Left lung (tissue), 4 donors: ENCODE measurements at regions not wholly inside any gene's neighbourhood (a gene's known extent, or its start where the extent isn't known, plus 50 kb on each side); places are given as distances from the start of the nearest gene placed in this dataset.

ENCODE experiments used
- ATAC-seq: fragments of 200-7000 bp; cut with Tn5 transposase; one replicate; pipeline ENCODE4 v1.9.1; 2020; ENCODE audit warnings: moderate library complexity
- DNase-seq, 4 donors: peaks; one replicate each; pipeline ENCODE4 v3.0.0-alpha.2; 2013 to 2020
- H3K27ac ChIP-seq, 2 donors: fragments of 200-600 bp; sonication (generic) in 1 of 2; one replicate each; pipeline versions ENCODE4 v1.5.0 to v1.8.0; 2020 to 2021
- H3K27me3 ChIP-seq, 2 donors: fragments of 200-600 bp; sonication (generic) in 1 of 2; one replicate each; pipeline versions ENCODE4 v1.5.0 to v1.8.0; 2020 to 2021
- H3K36me3 ChIP-seq, 2 donors: fragments of 200-600 bp; sonication (generic) in 1 of 2; one replicate each; pipeline versions ENCODE4 v1.5.0 to v1.8.0; 2020 to 2021
- H3K4me1 ChIP-seq, 2 donors: fragments of 200-600 bp; one replicate each; pipeline ENCODE4 v1.8.0; 2021
- H3K4me3 ChIP-seq, 2 donors: fragments of 200-600 bp; sonication (generic) in 1 of 2; one replicate each; pipeline versions ENCODE4 v1.5.0 to v1.8.0; 2020 to 2021; ENCODE audit warnings: mild to moderate bottlenecking in 1 of 2
- H3K9me3 ChIP-seq, 2 donors: fragments of 200-600 bp; sonication (generic) in 1 of 2; one replicate each; pipeline versions ENCODE4 v1.5.0 to v1.8.0; 2020 to 2021
- intact Hi-C, 2 donors: fragments of 100-400 bp; cut with DNase I; formaldehyde crosslinking; loops; one replicate each; pipeline versions ENCODE4 v1.11.2 to v1.14.2; 2022
- TF ChIP-seq, protein P1 (sequence below), 2 donors: fragments of 200-600 bp; sonication (generic) in 1 of 2; IDR thresholded peaks; one replicate each; pipeline versions ENCODE4 v1.5.0 to v1.8.0; 2021; ENCODE audit warnings: antibody characterized with exemption in 2 of 2
- donor health status: DM: no; HTN: yes; CAD: no.
- donor health status: DM: no; HTN: no; CAD: no.

DNA sequence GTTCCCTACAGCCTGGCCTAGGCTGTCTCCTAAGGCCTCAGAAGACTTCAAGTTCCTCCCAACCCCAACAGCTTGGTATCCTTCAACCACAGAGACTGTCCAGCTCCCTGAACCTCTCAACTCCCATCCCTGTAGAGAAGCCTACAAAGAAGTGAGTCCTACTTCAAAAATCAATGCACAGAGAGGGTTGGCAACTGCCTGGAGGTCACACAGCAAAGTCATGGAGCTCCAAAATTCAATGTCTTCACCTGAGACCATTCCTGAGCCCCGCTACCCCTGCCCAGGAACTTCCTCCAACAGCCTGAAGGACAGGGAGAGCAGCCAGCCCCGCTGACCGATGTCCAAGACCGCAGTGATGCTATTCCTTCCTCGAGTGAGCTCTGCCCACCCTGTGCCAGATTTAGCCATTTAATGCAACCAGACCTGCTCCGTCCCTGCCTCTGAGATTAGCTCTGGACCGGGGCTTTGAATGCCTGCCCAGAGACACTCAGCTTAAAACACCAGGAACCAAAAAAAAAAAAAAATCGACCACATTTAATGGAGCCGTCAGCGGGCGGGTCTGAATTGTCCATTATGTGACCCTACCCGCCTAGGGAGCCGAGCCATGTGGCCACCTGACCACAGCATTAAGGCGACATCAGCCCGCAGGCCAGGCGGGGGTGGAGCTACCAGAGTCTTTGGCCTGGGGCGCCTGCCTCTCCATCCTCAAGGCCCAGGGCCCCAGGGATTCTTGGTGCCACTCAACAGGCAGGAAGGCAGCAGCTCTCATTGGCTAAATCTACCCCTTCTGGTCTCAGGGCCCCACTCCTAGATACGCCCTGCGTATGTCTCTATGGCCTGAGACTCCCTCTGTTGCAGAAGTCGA lies 148.6 kb downstream of the SYF2 start:
- TF ChIP-seq, protein P1, sequence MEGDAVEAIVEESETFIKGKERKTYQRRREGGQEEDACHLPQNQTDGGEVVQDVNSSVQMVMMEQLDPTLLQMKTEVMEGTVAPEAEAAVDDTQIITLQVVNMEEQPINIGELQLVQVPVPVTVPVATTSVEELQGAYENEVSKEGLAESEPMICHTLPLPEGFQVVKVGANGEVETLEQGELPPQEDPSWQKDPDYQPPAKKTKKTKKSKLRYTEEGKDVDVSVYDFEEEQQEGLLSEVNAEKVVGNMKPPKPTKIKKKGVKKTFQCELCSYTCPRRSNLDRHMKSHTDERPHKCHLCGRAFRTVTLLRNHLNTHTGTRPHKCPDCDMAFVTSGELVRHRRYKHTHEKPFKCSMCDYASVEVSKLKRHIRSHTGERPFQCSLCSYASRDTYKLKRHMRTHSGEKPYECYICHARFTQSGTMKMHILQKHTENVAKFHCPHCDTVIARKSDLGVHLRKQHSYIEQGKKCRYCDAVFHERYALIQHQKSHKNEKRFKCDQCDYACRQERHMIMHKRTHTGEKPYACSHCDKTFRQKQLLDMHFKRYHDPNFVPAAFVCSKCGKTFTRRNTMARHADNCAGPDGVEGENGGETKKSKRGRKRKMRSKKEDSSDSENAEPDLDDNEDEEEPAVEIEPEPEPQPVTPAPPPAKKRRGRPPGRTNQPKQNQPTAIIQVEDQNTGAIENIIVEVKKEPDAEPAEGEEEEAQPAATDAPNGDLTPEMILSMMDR (IDR thresholded peaks at IDR 0.05): no peak
- ATAC-seq (no peak), DNase-seq (no peak)
- no peak overlapping the region for H3K27ac ChIP-seq
- intact Hi-C loops: no loop called here
- no peaks in the 10 kb centered on the region for H3K36me3 ChIP-seq
- no peaks in the 10 kb centered on the region for H3K4me1 ChIP-seq
- peaks cover 0 to 4% of the 10 kb centered on the region in 2 donors for H3K9me3 ChIP-seq
- peaks cover 0 to under 1% of the 10 kb centered on the region in 2 donors for H3K27me3 ChIP-seq
- no peak overlapping the region for H3K4me3 ChIP-seq

DNA sequence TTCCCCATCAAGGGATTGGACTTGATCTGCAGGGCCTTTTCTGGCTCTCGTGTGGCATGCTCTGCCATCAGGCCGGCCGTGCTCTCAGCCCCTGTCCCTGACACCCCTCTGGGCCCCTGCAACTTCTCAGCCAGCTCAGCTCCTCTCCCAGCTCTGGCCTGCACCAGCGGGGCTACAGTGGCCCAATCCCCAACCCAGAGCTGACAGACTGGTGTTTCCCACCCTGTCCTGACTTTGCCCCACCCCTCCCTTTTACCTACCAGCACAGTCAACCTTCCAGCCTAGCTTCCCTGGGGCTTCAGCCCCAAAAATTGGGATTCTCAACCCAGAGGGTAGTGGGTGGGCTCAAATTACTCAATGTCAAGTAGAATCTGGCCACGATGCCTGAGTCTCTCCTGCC lies 149.3 kb downstream of the SYF2 start:
- H3K9me3 ChIP-seq: peaks cover 0 to 7% of the 10 kb centered on the region in 2 donors
- TF ChIP-seq, protein P1 (IDR thresholded peaks at IDR 0.05): no peak
- no peak overlapping the region for H3K4me3 ChIP-seq
- DNase-seq (no peak), ATAC-seq (no peak)
- H3K27me3 ChIP-seq: no peaks in the 10 kb centered on the region
- H3K4me1 ChIP-seq: no peaks in the 10 kb centered on the region
- H3K27ac ChIP-seq: no peak overlapping the region
- intact Hi-C loops: no loop called here
- H3K36me3 ChIP-seq: no peaks in the 10 kb centered on the region

DNA sequence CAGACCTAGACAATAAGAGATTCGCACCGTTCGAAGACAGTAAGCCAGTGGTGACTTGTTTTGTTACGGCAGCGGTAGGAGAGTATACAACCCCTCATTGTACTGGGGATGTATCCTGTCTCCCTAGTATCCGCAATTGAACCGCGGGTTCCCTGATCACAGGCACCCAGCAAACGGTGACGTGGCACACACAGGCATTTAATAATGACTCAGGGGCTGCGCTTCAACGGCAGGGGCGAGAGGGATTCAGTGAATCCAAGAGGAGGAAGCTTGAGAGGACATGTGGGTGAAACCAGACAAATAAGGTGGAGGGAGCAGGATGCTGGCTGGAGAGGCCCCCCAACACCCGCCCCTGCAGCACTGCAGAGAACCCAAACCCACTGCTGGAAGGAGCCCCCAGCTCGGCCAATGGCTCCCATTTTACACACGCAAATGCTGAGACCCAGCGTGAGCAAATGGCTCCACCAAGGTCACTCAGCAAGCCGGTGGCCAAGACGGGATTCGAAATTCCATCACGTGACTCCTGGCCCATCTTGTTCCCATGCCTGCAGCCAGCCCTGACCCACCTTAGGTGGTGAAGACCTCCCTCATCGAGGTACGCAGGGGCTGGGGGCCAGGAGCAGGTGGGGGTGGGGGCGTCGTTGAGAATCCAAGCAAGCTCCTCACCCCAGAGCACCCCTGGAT lies 149.9 kb downstream of the SYF2 start:
- DNase-seq (no peak), ATAC-seq (no peak)
- intact Hi-C loops: no loop called here
- TF ChIP-seq, protein P1 (IDR thresholded peaks at IDR 0.05): no peak
- Histone ChIP-seq H3K4me1 (no peaks in the 10 kb centered on the region), H3K9me3 (peaks cover 0 to 11% of the 10 kb centered on the region in 2 donors), H3K4me3 (no peak overlapping the region), H3K36me3 (no peaks in the 10 kb centered on the region), H3K27me3 (no peaks in the 10 kb centered on the region), H3K27ac (no peak overlapping the region)

DNA sequence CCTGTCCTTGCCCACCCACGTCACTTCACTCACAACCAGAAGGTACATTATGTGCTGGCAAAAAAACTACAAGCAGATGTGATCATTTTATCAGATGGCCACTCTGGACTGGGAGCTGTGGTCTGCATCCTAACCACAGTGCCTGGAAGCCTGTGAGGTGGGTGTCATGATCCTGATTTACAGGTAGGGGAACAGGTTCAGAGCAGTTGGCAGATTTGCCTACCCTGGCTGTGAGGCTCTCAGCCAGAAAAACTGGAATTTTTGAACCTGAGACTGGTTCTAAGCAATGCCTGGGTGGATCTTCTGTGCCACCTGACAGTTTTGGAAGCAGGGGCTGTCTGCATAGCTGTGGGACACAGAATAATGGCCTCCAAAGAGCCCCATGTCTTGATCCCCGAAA lies 150.8 kb downstream of the SYF2 start:
- TF ChIP-seq, protein P1 (IDR thresholded peaks at IDR 0.05): no peak
- no peak overlapping the region for H3K4me3 ChIP-seq
- H3K4me1 ChIP-seq: no peaks in the 10 kb centered on the region
- no peak overlapping the region for H3K27ac ChIP-seq
- ATAC-seq: no peak
- no peaks in the 10 kb centered on the region for H3K36me3 ChIP-seq
- peaks cover 0 to 13% of the 10 kb centered on the region in 2 donors for H3K9me3 ChIP-seq
- no peak for DNase-seq
- intact Hi-C loops: no loop called here
- no peaks in the 10 kb centered on the region for H3K27me3 ChIP-seq
